ENCODE measurements at regions not wholly inside any gene's neighbourhood (a gene's known extent, or its start where the extent isn't known, plus 50 kb on each side); places are given as distances from the start of the nearest gene placed in this dataset.

GRCh38 chr7:156003220-156004162, 191.2 kb upstream of the SHH start:
- TF ChIP-seq EZH2 (IDR thresholded peaks at IDR 0.05; ENCODE audit: insufficient read depth, low read length) (no peak), CTCF (IDR thresholded peaks at IDR 0.05; ENCODE audit: insufficient read depth, low read depth, low read length) (no peak)
